HG03175 (cell line): ENCODE measurements at regions not wholly inside any gene's neighbourhood (a gene's known extent, or its start where the extent isn't known, plus 50 kb on each side); places are given as distances from the start of the nearest gene placed in this dataset.
"Not testable (repeated sequence)": the region's sequence is repeated elsewhere in the genome, so short reads cannot be mapped to it uniquely, and the experiment has no call there.

Experiments used
- ATAC-seq: cut with Tn5 transposase; IDR thresholded peaks from one replicate; pipeline ENCODE4 v1.9.1; 2021; ENCODE audit warnings: mild to moderate bottlenecking, moderate library complexity; ENCODE audit not compliant: unreplicated experiment

- ATAC-seq: not testable (repeated sequence)
These were observed 878.0 kb upstream of the SOX11 start for GRCh38 chr2:4814137-4814536.

- no peak for ATAC-seq
These were observed 864.3 kb upstream of the SOX11 start for GRCh38 chr2:4827836-4828235.

GRCh38 chr2:4828682-4829374 is 863.4 kb upstream of the SOX11 start:
- ATAC-seq: no peak

GRCh38 chr2:4831751-4832150 is 860.4 kb upstream of the SOX11 start:
- ATAC-seq: no peak

GRCh38 chr2:4832642-4833041 is 859.5 kb upstream of the SOX11 start:
- no peak for ATAC-seq

- no peak for ATAC-seq
These were observed 853.6 kb upstream of the SOX11 start for GRCh38 chr2:4838626-4839025.

- no peak for ATAC-seq
These were observed 851.4 kb upstream of the SOX11 start for GRCh38 chr2:4840791-4841190.

- ATAC-seq: no peak
These were observed 847.3 kb upstream of the SOX11 start for GRCh38 chr2:4844881-4845280.

GRCh38 chr2:4862031-4862430 is 830.2 kb upstream of the SOX11 start:
- no peak for ATAC-seq

GRCh38 chr2:4866198-4866597 is 826.0 kb upstream of the SOX11 start:
- no peak for ATAC-seq

- no peak for ATAC-seq
These were observed 823.7 kb upstream of the SOX11 start for GRCh38 chr2:4868466-4868865.

- ATAC-seq: no peak
These were observed 823.0 kb upstream of the SOX11 start for GRCh38 chr2:4869154-4869553.

- no peak for ATAC-seq
These were observed 818.8 kb upstream of the SOX11 start for GRCh38 chr2:4873364-4873763.

- ATAC-seq: no peak
These were observed 818.1 kb upstream of the SOX11 start for GRCh38 chr2:4873876-4874593.

GRCh38 chr2:4882421-4882820 is 809.8 kb upstream of the SOX11 start:
- no peak for ATAC-seq

- no peak for ATAC-seq
These were observed 809.2 kb upstream of the SOX11 start for GRCh38 chr2:4882941-4883340.

- ATAC-seq: no peak
These were observed 808.8 kb upstream of the SOX11 start for GRCh38 chr2:4883375-4883774.

- ATAC-seq: no peak
These were observed 808.0 kb upstream of the SOX11 start for GRCh38 chr2:4884117-4884571.

- no peak for ATAC-seq
These were observed 800.8 kb upstream of the SOX11 start for GRCh38 chr2:4891394-4891793.

- no peak for ATAC-seq
These were observed 796.8 kb upstream of the SOX11 start for GRCh38 chr2:4895371-4895770.

GRCh38 chr2:4898706-4899105 is 793.5 kb upstream of the SOX11 start:
- ATAC-seq: no peak

- ATAC-seq: no peak
These were observed 791.9 kb upstream of the SOX11 start for GRCh38 chr2:4900242-4900641.
